ENCODE measurements at regions not wholly inside any gene's neighbourhood (a gene's known extent, or its start where the extent isn't known, plus 50 kb on each side); places are given as distances from the start of the nearest gene placed in this dataset.

DNA sequence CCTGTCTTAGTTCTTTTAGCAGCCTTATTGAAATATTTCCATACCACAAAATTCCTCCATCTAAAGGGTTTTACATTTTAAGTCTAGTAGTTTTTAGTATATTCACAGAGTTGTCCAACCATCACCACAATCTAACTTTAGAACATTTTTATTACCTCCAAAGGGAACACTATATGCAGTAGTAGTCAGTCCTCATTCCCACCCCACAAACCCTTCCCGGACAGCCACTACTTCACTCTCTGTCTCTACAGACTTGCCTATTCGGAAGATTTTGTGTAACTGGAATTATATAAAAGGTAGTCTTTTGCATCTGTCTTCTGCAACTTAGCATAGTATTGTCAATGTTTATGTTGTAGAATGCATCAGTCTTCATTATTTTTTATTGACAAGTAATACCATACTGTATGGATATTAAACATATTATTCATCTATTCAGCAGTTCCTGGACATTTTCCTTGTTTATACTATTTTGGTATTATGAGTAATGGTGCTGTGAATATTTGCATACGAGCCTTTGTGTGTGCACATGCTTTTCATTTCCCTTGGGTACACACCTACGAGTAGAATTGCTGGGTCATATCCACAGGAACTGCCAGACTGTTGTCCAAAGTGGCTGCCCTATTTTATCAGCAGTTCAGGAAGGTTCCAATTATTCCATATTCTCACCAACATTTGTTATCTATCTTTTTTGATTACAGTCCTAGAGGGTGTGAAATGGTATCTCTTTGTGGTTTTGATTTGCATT lies 60.9 kb upstream of the LANCL2 start:
- Histone ChIP-seq H3K4me2 (ENCODE audit: low read depth, low read length) (no peak overlapping the region), H4K5ac (ENCODE audit: low read depth, low read length) (no peak overlapping the region), H4K20me1 (ENCODE audit: insufficient read depth, low read length) (no peaks in the 10 kb centered on the region), H2AK9ac (replicated peaks; ENCODE audit: low read depth, low read length, poor library complexity) (no peak overlapping the region), H2BK120ac (ENCODE audit: low read depth, low read length) (no peak overlapping the region), H3K23ac (ENCODE audit: low read depth, low read length) (no peak overlapping the region), H3K79me1 (ENCODE audit: low read depth in 1 of 2, low read length in 2 of 2) (no peaks in the 10 kb centered on the region), H3K9me1 (ENCODE audit: insufficient read depth, low read length) (peaks cover 7% of the 10 kb centered on the region; the same call in 1 of the 2 replicates), H3K4me1 (ENCODE audit: control insufficient read depth, insufficient read depth, low read length) (peaks cover 6% of the 10 kb centered on the region), H2BK15ac (ENCODE audit: low read depth, low read length) (no peak overlapping the region), H3K14ac (replicated peaks; ENCODE audit: low read depth, low read length) (no peak overlapping the region), H3K27ac (ENCODE audit: insufficient read depth, low read length) (no peak overlapping the region), H3K9ac (ENCODE audit: low read depth, low read length) (no peak overlapping the region), H3K4me3 (ENCODE audit: insufficient read depth, low read depth, low read length) (no peak overlapping the region), H4K8ac (ENCODE audit: low read depth in 2 of 2, low read length in 2 of 2) (no peak overlapping the region), H2BK20ac (ENCODE audit: low read depth, low read length) (no peak overlapping the region), H2AFZ (replicated peaks; ENCODE audit: low read length, poor library complexity) (no peak overlapping the region), H3K36me3 (ENCODE audit: control insufficient read depth, insufficient read depth, low read length) (no peaks in the 10 kb centered on the region), H4K91ac (ENCODE audit: insufficient read depth, low read depth, low read length) (no peak overlapping the region), H3K18ac (ENCODE audit: low read depth, low read length) (no peak overlapping the region), H3K56ac (ENCODE audit: extremely low read depth, insufficient read depth, low read length) (no peak overlapping the region), H2AK5ac (ENCODE audit: low read depth, low read length) (no peak overlapping the region), H3K9me3 (ENCODE audit: control insufficient read depth, insufficient read depth, low read length) (no peaks in the 10 kb centered on the region), H3K4ac (ENCODE audit: low read depth, low read length) (no peak overlapping the region), H3K27me3 (ENCODE audit: control insufficient read depth, insufficient read depth, low read length) (peaks cover 22% of the 10 kb centered on the region), H2BK5ac (ENCODE audit: low read depth, low read length, poor library complexity, severe bottlenecking) (no peak overlapping the region)
- ATAC-seq (ENCODE audit: low read depth) (no peak), DNase-seq (no peak)
- in situ Hi-C loops (cut with MboI; ENCODE audit: low sequenced_read_pairs), result no loop called here
- TF ChIP-seq MAZ (IDR thresholded peaks at IDR 0.05; ENCODE audit: borderline replicate concordance, low read depth, low read length) (no peak), FOS (IDR thresholded peaks at IDR 0.05; ENCODE audit: low read depth, low read length) (no peak), CHD1 (IDR thresholded peaks at IDR 0.05; ENCODE audit: low read depth, low read length) (no peak), RCOR1 (IDR thresholded peaks at IDR 0.05; ENCODE audit: insufficient replicate concordance, low read length) (no peak), MAFK (IDR thresholded peaks at IDR 0.05; ENCODE audit: low read depth, low read length) (no peak), CEBPB (IDR thresholded peaks at IDR 0.05; ENCODE audit: low read depth, low read length) (no peak), POLR2A (IDR thresholded peaks at IDR 0.05; ENCODE audit: low read depth, low read length) (no peak), RAD21 (IDR thresholded peaks at IDR 0.05; ENCODE audit: low read length) (no peak), BHLHE40 (IDR thresholded peaks at IDR 0.05; ENCODE audit: low read depth, low read length) (no peak), MXI1 (IDR thresholded peaks at IDR 0.05; ENCODE audit: borderline replicate concordance, low read depth, low read length) (no peak), SMC3 (IDR thresholded peaks at IDR 0.05; ENCODE audit: low read depth, low read length) (no peak), RFX5 (IDR thresholded peaks at IDR 0.05; ENCODE audit: low read depth, low read length) (no peak), NFE2L2 (IDR thresholded peaks at IDR 0.05; ENCODE audit: low read depth, low read length) (no peak)
- TF ChIP-seq, protein P1, sequence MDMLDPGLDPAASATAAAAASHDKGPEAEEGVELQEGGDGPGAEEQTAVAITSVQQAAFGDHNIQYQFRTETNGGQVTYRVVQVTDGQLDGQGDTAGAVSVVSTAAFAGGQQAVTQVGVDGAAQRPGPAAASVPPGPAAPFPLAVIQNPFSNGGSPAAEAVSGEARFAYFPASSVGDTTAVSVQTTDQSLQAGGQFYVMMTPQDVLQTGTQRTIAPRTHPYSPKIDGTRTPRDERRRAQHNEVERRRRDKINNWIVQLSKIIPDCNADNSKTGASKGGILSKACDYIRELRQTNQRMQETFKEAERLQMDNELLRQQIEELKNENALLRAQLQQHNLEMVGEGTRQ (IDR thresholded peaks at IDR 0.05; ENCODE audit: low read depth, low read length), result no peak
- TF ChIP-seq, protein P2, sequence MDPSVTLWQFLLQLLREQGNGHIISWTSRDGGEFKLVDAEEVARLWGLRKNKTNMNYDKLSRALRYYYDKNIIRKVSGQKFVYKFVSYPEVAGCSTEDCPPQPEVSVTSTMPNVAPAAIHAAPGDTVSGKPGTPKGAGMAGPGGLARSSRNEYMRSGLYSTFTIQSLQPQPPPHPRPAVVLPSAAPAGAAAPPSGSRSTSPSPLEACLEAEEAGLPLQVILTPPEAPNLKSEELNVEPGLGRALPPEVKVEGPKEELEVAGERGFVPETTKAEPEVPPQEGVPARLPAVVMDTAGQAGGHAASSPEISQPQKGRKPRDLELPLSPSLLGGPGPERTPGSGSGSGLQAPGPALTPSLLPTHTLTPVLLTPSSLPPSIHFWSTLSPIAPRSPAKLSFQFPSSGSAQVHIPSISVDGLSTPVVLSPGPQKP (IDR thresholded peaks at IDR 0.05; ENCODE audit: borderline replicate concordance, low read depth, low read length), result no peak
- TF ChIP-seq, protein P3, sequence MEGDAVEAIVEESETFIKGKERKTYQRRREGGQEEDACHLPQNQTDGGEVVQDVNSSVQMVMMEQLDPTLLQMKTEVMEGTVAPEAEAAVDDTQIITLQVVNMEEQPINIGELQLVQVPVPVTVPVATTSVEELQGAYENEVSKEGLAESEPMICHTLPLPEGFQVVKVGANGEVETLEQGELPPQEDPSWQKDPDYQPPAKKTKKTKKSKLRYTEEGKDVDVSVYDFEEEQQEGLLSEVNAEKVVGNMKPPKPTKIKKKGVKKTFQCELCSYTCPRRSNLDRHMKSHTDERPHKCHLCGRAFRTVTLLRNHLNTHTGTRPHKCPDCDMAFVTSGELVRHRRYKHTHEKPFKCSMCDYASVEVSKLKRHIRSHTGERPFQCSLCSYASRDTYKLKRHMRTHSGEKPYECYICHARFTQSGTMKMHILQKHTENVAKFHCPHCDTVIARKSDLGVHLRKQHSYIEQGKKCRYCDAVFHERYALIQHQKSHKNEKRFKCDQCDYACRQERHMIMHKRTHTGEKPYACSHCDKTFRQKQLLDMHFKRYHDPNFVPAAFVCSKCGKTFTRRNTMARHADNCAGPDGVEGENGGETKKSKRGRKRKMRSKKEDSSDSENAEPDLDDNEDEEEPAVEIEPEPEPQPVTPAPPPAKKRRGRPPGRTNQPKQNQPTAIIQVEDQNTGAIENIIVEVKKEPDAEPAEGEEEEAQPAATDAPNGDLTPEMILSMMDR (conservative IDR thresholded peaks at IDR 0.05; ENCODE audit: low read depth, low read length), result no peak
- ChIA-PET CTCF (no interaction called here), POLR2A (ENCODE audit: unreplicated experiment) (no interaction called here)
- intact Hi-C loops (cut with micrococcal nuclease), result no loop called here
- dilution Hi-C loops (cut with HindIII; ENCODE audit: low sequenced_read_pairs, unreplicated experiment), result no loop called here
- no CpG with 5 or more reads among the region's 4 CpGs for WGBS, 2 experiments (ENCODE audit: extremely low coverage in 2 of 2, insufficient read length in 1 of 2)
- no TSS peak for BruUV-seq (replicated peaks)

Measured in IMR-90 (cell line).